Glomerular visceral epithelial cell (primary cell): ENCODE measurements at regions not wholly inside any gene's neighbourhood (a gene's known extent, or its start where the extent isn't known, plus 50 kb on each side); places are given as distances from the start of the nearest gene placed in this dataset.

Source experiments
- DNase-seq: peaks from one replicate; pipeline ENCODE4 v3.0.0-alpha.2; 2016; ENCODE audit errors: extremely low spot score

DNA sequence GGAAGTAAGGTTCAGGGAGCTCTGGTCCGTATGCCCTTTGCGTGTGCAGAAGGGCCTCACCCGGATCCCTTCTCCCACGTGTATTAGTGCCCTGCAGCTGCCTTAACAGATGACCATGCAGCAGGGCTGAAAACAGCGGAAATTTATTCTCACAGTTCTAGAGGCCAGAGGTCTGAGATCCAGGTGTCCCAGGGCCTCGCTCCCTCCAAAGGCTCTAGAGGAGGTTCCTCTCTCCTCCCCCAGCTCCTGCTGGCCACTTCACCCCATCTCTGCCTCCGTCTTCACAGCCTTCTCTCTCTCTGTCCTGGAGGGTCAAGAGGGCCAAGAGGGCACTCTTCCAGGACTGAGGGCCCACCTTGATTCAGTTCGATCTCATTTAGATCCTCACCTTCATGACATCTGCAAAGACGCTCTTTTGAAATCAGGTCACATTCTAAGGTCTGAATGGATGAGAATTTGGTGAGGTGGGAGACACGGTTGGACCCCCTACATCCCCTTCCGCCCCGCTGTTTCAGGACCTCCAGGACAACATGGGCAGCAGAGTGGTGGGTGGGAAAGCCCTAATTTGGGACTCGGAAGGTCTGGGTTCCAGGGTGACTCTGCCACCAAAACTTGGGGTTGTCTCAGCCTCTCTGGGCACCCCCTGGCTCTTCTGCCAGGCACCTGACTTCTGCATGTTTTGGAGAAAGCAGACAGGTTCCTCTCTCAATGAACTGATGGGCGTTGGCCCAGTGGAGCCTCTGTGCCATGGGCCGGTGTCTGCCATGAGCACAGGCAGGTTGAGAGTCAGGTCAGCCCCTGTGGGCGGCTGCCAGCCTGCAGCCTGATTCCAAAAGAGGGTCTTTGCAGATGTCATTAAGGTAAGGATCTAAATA lies 361.2 kb downstream of the SEC14L1 start:
- DNase-seq, result no peak

DNA sequence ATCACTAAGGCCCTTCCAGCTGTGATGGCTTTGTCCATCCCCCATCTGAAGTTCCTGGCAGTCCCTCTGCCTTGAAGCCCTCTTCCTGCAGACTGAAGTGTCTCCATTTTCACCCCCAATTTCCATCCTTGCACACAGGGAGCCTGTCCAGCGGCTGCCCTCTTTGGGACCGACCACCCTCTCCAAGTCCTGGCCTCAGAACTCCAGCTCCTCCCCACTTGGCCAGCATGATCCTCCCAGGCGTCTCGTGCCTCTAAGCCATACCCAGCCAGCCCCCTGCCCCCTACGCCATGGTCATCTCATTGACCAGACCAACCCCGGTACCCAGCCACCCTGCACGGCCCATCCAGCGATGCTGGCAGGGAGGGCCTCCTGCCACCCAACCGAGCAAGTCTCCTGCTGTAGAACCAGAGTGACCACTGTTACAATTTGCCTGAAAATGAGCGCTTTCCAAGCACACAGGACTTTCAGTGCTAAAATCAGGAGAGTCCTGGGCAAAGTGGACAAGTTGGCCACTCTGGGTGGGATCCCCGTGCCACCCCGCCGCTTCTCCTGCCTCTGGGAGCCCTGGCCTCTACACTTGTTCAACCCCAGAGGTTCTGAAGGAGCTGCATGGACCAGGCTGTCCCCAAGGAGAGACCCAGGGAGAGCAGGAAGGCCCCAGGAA lies 362.0 kb downstream of the SEC14L1 start:
- no peak for DNase-seq

DNA sequence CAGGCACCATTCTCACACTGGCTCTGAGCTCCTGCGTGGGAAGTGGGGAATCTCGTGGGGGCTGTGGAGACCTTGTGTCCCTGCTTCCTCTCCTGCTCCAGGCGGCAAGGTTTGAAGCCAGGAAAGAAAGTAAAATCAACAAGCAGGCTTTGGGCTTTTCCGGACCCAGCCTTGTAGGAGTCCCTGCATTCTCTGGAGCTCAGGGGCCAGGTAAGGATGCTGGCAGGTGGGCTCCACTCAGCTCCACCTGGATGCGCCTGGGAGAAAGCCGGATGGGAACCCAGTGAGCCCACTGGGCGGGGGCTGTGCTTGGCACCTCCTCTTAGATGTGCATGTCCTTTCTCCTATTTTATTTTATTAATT lies 362.5 kb downstream of the SEC14L1 start:
- DNase-seq, result no peak

DNA sequence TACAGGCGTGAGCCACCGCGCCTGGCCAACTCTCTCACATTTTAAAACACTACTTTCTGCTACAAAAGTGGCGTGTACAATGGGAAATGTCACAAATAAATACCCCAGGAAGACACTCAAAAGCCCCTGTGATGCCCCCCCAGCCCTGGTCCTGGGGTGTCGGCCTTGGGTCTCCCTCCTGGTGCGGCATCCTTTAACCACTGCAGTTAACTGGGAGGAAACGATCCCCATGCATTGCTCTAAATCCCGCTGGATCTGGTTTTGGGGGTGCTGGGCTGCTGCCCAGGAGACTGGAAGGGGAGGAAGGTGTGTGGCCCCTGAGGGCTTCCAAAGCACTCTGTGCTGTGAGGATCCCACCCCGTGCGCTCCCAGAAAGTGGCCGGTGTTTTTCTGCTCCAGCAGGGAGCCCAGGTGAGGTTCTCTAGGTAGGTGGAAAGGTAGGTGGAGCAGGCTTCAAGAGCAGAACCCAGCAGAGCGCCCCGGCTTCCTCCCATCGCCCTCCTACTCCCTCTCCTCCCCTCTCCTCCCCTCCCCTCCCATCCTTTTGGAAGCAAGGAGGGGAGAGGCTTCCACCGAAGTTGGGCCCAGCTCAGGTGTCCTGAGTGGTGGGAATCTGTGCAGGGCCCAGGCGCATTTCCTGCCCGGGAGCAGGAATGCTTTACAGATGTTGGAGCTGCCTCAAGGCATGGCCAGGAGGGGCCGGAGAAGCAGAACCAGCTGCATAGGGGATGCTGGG lies 363.3 kb downstream of the SEC14L1 start:
- no peak for DNase-seq

DNA sequence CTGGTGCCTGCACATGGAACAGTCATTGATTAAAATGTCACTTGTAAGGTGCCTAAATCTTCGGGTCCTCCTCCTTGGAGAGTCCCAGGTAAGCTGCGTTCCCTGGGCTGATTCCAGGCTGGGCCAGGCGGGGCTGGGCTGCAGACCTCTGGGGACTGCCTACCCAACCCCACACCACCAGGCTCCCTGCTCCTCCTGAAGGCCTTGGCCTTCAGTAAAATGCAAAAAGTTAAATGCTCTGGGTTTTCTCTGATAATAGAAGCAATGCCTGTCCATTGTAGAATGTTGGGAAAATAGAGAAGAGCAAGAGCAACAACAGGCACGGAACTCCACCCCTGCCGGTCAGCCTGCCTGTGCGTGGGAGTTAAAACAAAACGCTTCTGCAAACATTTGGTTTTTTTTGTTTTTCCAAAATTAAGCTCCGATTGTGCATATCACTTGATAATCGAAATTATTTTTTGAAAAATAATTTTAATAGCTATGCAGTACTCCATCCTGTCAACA lies 363.9 kb downstream of the SEC14L1 start:
- DNase-seq, result no peak

DNA sequence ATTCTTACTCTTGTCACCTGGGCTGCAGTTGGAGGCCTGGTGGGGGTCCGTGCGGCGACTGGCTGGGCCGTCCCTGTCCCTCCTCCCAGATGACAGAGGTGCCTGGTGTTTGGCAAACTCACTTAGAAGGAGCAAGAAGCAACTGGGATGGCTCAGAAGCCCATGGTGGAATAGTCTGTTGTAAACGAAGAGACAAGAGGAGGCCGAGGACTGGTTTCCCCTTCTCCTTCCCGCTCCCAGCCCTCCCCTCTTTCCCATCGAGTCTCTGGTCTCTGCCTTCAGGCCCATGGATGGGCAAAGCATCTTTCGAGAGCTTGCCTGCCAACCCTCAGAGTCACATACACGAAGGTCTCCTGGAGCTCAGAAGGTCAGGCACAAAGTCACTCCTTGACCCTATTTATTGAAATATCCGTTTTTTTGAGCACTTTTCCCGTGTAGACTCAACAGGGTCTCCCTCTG lies 364.4 kb downstream of the SEC14L1 start:
- no peak for DNase-seq

DNA sequence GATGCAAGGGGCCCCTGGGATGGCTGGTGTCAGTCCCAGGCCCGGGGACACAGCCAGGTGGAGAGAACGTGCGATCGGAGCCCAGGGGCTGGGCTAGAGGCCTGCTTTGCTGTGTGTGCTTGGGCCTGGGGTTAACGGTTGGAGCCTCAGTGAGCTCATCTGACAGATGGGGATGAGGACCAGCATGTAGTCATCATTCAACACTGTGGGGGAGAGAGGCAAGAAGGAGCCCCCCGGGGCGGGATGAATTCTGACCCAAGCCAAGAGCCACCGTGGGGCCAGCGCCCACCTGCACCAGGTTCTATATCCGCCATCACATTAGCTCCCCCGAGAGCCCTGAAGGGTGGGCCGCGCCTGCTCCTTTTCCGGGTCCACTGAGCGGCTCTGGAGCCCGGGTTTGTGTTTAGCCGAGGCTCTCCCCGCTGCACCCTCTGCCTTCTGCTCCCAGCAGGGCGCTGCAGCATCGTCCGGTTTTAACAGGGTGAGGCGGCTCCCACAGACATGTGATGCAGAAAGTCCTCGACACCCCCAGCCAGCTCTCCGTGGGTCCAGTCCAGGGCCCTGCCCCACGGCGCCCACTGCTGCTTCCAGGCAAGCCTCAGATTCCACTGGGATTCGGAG lies 365.7 kb downstream of the SEC14L1 start:
- no peak for DNase-seq

DNA sequence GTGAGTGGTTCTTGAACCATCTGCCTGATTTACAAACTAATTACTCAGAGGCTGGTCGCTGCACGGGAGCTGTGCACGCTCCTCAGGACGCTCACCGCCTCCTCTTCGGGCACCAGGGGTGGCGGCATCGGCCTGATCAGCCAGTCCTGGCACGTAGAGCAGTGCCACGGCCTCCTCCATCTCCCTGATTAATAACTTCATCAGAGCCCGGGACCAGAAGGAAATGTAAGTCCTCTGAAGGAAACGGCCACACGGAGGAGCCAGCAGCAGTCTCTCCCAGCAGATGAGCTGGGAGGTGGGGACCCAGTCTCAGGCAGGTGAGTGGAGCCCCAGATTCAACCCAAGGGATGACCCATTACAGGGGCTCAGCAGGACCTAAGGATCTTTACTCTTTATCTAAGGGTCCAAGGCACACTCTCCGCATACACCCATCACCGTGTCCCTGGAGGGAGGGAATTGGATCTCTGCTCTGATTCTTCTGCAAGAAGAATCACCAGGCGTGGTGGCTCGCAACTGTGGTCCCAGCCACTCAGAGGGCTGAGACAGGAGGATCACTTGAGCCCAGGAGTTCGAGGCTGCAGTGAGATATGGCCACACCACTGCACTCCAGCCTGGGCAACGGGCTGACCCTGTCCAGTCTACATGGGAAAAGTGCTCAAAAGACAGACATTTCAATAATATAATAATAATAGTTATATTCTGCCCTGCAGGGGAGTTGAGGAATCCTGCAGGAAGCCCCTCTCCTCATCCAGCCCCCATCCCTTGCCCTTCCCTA lies 366.5 kb downstream of the SEC14L1 start:
- no peak for DNase-seq

DNA sequence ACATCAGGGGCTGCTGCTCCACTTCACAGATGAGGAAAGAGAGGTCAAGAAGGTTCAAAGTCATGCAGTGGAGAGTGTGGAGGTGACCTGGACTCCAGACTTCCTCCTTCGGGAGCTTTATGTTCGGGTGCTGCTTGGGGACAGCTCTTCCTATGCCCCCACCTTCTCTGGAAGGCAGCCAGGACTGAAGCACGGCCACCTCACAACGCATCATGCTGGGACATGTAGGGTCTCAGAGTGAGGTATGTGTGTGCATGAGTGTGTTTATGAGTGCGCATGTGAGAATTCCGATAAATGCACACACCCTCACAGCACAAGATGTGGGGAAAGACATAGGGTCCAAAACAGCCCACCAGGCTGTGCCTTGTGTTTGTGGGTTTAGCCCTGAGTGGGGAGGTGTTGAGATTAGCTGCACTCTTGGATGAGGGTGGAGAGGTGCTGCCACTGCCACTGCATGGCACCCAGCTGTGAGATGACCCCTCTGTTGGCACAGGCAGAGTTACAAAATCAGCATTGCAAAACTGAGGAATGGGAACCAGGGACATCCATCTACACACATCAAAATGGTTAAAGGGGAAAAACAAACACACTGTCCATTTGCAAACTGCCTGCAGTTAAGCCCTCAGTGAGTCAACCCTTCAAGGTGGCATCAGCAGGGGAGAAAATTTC lies 367.4 kb downstream of the SEC14L1 start:
- DNase-seq, result no peak

DNA sequence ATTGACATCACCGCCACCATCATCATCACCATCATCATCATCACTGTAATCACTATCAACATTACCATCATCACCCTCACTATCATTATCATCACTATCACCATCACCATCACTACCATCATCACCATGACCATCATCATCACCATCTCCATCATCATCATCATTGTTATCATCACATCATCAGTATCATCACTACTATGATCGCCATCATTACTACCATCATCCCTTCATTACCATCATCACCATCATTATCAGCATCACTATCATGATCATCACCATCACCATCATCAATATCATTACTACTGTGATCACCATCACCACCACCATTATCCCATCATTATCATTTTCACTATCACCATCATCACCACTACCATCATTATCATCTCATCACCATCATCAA lies 368.3 kb downstream of the SEC14L1 start:
- no peak for DNase-seq

DNA sequence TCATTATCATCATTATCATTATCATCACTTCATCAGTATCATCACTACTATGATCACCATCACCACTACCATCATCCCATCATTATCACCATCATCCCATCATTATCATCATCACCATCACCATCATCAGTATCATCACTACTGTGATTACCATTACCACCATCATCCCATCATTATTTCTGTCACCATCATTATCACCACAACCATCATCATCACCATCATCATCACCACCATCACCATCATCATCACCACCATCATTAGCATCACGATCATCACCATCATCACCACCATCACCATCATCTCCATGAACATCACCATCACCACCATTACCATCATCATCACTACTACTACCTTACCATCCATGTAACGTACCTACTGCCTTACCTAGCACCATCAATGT lies 368.8 kb downstream of the SEC14L1 start:
- no peak for DNase-seq

DNA sequence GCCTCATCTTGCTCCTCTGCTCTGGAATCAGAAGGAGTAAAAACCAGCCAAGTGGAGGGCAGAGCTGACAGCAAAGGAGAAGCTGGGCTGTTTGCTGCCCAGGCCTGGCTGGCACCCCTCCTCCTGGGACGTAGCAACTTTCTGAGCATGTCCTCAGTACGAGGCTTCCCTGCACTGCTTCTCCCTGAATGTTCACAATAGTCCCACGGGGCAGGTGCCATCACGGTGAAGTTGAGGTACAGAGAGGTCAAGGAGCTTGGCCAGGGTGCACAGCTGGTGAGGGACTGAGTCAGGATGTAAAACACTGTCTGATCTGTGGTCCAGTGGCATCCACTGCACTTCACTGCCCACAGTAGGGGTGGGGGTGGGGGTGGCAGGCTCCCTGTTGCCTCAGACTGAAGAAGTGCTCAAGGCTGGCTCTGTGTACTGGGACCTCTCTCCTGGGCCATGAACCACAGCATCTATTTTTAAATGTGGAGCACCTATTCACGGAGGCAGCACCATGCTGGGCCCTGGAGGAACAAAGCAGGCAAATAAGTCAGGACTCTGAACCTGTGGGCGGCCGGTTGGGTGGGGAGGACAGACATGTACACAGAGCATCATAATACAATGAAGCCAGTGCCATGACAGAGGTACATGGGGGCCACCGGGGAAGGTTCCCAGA lies 369.5 kb downstream of the SEC14L1 start:
- DNase-seq, result no peak

DNA sequence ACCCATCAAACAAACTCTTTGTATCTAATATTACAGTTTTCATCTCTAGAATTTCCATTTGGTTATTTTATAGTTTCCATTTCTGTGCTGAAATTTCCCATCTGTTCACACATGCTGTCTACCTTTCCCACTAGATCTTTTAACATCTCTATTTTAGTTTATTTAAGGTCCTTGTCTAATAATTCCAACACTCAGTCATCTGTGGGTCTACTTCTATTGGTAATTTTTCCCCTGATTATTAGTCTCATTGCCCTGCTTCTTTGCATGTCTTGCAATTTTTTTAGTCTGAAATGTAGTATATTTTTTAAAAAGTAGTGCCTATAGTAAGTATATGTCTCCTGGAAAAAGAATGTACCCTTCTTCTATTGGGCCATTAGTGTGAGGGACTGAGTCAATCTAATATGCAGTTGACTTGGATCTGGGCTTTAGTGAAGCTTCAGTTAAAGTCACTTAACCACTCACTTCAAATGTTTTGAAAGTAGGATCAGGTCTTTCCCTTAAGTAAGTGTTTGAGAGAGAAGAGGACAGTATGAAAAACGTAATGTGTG lies 370.8 kb downstream of the SEC14L1 start:
- no peak for DNase-seq

DNA sequence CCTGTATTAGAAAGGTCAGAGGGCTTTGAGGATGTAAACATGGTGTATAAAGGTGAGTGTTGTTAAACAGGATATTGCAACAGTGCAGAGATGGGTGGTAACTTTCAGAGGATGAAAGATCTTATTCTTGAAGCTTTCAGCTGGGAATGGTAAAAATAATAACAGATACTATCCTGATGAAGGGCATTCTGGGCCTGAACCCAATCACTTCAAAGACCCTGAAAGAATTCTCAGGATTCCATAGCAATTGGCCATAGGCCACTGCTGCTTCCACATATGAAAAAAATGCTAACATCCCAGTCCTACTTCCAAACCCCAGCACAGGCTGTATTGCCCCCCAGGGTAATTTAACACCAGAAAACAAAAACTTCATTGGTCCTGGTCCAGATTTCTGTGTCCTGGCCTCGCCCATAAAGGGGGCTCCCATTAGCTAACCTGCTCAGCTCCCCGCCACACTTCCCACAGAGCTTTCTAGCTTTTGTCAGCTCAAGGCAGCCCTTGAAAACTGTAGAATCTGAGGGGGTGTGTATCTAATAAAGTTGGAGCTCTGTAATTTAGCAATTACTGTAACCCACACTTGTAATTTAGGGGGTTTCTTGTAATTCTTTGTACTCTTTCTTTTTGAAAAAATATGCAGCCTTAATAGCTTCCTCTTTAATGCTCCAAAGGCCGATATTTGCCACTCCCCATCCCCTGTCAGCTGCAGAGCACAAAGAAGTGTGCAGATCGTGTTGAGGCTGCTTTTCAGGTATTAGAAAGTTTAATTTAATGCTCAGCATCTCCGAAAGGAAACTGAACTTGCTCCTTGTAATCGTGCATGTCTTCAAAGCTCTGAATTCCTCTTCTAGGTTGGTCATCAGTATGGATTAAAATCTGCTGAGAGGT lies 371.5 kb downstream of the SEC14L1 start:
- no peak for DNase-seq

DNA sequence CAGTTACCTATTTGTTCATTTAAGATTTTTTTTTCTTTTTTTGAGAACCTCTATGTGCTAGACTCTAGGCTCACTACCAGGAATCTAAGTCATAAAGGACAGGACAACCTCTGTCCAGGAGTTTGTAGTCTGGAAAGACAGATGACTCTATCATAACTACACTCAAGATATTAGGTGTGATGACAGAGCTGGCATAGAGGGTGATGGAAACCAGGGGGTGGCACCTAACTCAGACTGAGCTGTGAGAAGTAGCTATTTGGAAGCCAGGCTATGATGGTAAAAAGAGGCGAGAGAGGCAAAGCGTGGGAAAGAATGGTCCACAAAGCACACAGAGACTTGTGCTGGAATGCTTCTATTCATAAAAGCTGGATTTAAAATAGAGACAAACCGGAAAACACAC lies 372.3 kb downstream of the SEC14L1 start:
- DNase-seq, result no peak

DNA sequence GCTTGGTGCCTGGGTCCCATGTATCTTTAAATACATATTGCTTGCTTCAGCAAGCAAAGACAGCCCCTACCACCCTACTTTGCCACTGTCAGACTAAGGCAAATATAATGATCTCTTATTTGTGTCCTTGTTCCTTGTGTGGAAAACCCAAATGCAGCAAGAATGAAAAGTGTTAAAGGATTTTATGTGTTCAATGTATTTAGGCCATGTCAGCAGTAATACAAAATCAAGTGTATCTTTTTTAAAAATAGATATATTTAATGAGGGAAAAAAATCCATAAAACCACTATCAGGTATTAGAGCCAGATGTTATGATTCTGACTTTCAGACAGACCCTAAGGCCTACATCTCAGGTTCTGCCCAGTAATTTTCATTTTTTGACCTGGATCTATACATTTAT lies 374.5 kb downstream of the SEC14L1 start:
- DNase-seq, result no peak

DNA sequence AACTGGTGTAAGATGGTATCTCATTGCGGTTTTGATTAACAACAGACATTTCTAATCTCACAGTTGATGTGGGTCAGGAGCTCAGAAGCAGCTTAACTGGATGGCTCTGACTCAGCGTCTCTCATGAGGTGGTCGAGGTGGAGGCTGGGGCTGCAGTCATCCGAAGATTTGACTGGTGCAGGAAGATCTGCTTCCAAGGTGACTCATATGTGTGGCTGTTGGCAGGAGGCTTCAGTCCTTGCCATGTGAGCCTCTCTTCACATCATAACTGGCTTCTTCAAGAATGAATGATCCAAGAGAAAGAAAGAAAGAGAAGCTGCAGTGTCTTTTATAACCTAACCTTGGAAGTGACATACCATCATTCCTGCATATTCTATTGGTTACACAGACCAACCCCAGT lies 376.1 kb downstream of the SEC14L1 start:
- peak; percentile 47 for DNase-seq

DNA sequence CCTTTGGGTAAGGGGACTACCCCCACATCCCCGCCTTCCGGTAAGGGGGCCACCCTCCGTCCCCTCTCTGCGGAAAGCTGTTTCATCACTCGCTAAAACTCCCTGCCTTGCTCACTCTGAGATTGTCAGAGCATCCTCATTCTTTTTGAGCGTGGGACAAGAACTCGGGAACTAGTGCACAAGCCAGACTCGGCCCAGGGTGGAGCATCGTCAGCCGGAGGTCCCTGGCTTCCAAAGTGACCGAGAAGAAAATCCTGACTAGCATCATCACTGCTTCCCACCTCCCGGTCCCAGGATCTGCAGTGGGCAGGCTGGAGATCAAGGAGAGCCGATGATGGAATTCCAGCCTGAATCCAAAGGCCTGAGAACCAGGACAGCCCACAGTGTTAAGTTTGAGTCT lies 380.3 kb downstream of the SEC14L1 start:
- DNase-seq, result no peak

DNA sequence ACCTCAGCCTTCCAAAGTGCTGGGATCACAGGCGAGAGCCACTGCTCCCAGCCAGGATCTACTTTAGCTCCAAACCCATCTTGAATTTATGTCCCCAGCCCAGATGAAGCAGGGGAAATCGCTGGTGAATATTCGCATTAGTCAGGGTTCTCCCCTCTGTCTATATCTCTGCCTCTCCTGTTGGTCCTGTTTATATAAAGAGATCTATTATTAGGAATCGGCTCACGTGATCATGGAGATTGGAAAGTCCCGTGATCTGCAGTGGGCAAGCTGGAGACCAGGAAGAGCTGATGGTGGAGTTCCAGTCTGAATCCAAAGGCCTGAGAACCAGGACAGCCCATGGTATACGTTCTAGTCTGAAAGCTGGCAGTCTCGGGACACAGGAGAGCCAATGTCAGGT lies 382.8 kb downstream of the SEC14L1 start:
- no peak for DNase-seq
